CD4-positive, alpha-beta T cell (primary cell): ENCODE measurements at regions not wholly inside any gene's neighbourhood (a gene's known extent, or its start where the extent isn't known, plus 50 kb on each side); places are given as distances from the start of the nearest gene placed in this dataset.

Experiments used
- ATAC-seq: fragments of 200-7000 bp; cut with Tn5 transposase; one replicate; pipeline ENCODE4 v1.10.0; 2022; ENCODE audit warnings: mild to moderate bottlenecking; ENCODE audit not compliant: poor library complexity
- CTCF ChIA-PET: fragments of 350-600 bp; sonication (Branson Sonifier 250); formaldehyde crosslinking; loops from one replicate; lab custom pipeline; 2021; ENCODE audit warnings: antibody characterized with exemption, inconsistent platforms; lab: Charles Lee
- POLR2A ChIA-PET: fragments of 350-600 bp; sonication (Branson Sonifier 250); formaldehyde crosslinking; loops from one replicate; lab custom pipeline; 2021; ENCODE audit warnings: antibody characterized with exemption, inconsistent platforms; lab: Charles Lee
- DNase-seq, 14 experiments: peaks; one replicate each; pipeline ENCODE4 v3.0.0-alpha.2; 2013 to 2020; ENCODE audit warnings: mixed read lengths in 2 of 14
- H3K27ac ChIP-seq, 2 donors: one replicate each; pipeline versions ENCODE4 v1.5.1 to v1.7.0; 2013; ENCODE audit warnings: low read length in 2 of 2, low read depth in 1 of 2, mild to moderate bottlenecking in 1 of 2
- H3K27me3 ChIP-seq, 2 experiments: 1 replicate in 1 of 2; 2 replicates in 1 of 2; pipeline versions ENCODE4 v1.6.1 to v1.7.0; 2013; ENCODE audit warnings: low read length in 2 of 2, control low read depth in 1 of 2, mild to moderate bottlenecking in 1 of 2, moderate library complexity in 1 of 2; ENCODE audit not compliant: insufficient read depth in 2 of 2, control insufficient read depth in 1 of 2
- H3K36me3 ChIP-seq: one replicate; pipeline ENCODE4 v1.6.1; 2013; ENCODE audit warnings: low read length, control low read depth; ENCODE audit not compliant: insufficient read depth
- H3K4me1 ChIP-seq: one replicate; pipeline ENCODE4 v1.6.1; 2013; ENCODE audit warnings: low read length, control low read depth; ENCODE audit not compliant: insufficient read depth
- H3K4me3 ChIP-seq: one replicate; pipeline ENCODE4 v1.5.1; 2013; ENCODE audit warnings: mild to moderate bottlenecking, low read length, moderate library complexity
- H3K9me3 ChIP-seq, 2 experiments: 1 replicate in 1 of 2; 2 replicates in 1 of 2; pipeline versions ENCODE4 v1.6.1 to v1.7.0; 2013; ENCODE audit warnings: low read length in 2 of 2, mild to moderate bottlenecking in 2 of 2, control low read depth in 1 of 2, moderate library complexity in 1 of 2; ENCODE audit not compliant: control insufficient read depth in 1 of 2, insufficient read depth in 1 of 2
- H3K27ac Mint-ChIP-seq: one replicate; pipeline ENCODE4 v1.8.0; 2020; ENCODE audit warnings: mixed read lengths
- H3K27me3 Mint-ChIP-seq: one replicate; pipeline ENCODE4 v1.8.0; 2021; ENCODE audit warnings: mixed read lengths
- H3K36me3 Mint-ChIP-seq: one replicate; pipeline ENCODE4 v1.8.0; 2021; ENCODE audit warnings: low read depth, mixed read lengths
- H3K4me1 Mint-ChIP-seq: one replicate; pipeline ENCODE4 v1.8.0; 2021; ENCODE audit warnings: low read depth, mixed read lengths
- H3K4me3 Mint-ChIP-seq: one replicate; pipeline ENCODE4 v1.8.0; 2020; ENCODE audit warnings: mild to moderate bottlenecking, mixed read lengths
- H3K9me3 Mint-ChIP-seq: one replicate; pipeline ENCODE4 v1.8.0; 2020; ENCODE audit warnings: mixed read lengths
- CTCF ChIP-seq: fragments of 200-600 bp; IDR thresholded peaks from one replicate; pipeline ENCODE4 v1.8.0; 2022; ENCODE audit warnings: antibody characterized with exemption, mild to moderate bottlenecking
- intact Hi-C, 2 experiments: fragments of 100-400 bp; cut with DNase I in 1 of 2; cut with micrococcal nuclease in 1 of 2; formaldehyde crosslinking; loops; one replicate each; pipeline versions ENCODE4 v1.15.1 to v1.9.0; 2023 to 2025; cut with DNase I, micrococcal nuclease

- Histone ChIP-seq H3K36me3 (no peaks in the 10 kb centered on the region), H3K27ac (no peak overlapping the region), H3K4me1 (no peaks in the 10 kb centered on the region), H3K9me3 (peaks cover 0 to 3% of the 10 kb centered on the region in 2 experiments), H3K27me3 (no peaks in the 10 kb centered on the region), H3K4me3 (no peak overlapping the region)
- Mint-ChIP-seq H3K27ac (no peak overlapping the region), H3K27me3 (no peaks in the 10 kb centered on the region), H3K9me3 (no peaks in the 10 kb centered on the region), H3K36me3 (no peaks in the 10 kb centered on the region), H3K4me1 (no peaks in the 10 kb centered on the region), H3K4me3 (no peak overlapping the region)
- intact Hi-C loops: no loop called here
- no peak for DNase-seq
- ChIA-PET POLR2A (no interaction called here), CTCF (no interaction called here)
- no peak for ATAC-seq
- no peak for TF ChIP-seq CTCF
Observed at GRCh38 chr6:22906091-22906549, 336.8 kb downstream of the HDGFL1 start.

GRCh38 chr6:22907085-22907484 is 337.7 kb downstream of the HDGFL1 start:
- H3K27ac ChIP-seq: no peak overlapping the region
- Mint-ChIP-seq H3K4me1 (no peaks in the 10 kb centered on the region), H3K4me3 (no peak overlapping the region), H3K27me3 (no peaks in the 10 kb centered on the region), H3K36me3 (no peaks in the 10 kb centered on the region), H3K9me3 (no peaks in the 10 kb centered on the region), H3K27ac (no peak overlapping the region)
- H3K27me3 ChIP-seq: no peaks in the 10 kb centered on the region
- H3K36me3 ChIP-seq: no peaks in the 10 kb centered on the region
- no peak for TF ChIP-seq CTCF
- intact Hi-C loops: no loop called here
- POLR2A ChIA-PET: no interaction called here
- CTCF ChIA-PET: interaction anchor here (0.6 kb wide), 1 partner anchor 296 kb away, joined by 3 read pairs; no protein-coding TSS in a partner anchor
- no peaks in the 10 kb centered on the region for H3K4me1 ChIP-seq
- peaks cover 0 to 3% of the 10 kb centered on the region in 2 experiments for H3K9me3 ChIP-seq
- H3K4me3 ChIP-seq: no peak overlapping the region
- ATAC-seq (no peak), DNase-seq (no peak)

GRCh38 chr6:22910370-22910769 is 341.0 kb downstream of the HDGFL1 start:
- no peak for TF ChIP-seq CTCF
- H3K4me3 Mint-ChIP-seq: no peak overlapping the region
- no peaks in the 10 kb centered on the region for H3K9me3 Mint-ChIP-seq
- DNase-seq (no peak), ATAC-seq (no peak)
- H3K4me1 Mint-ChIP-seq: no peaks in the 10 kb centered on the region
- peaks cover 0 to 3% of the 10 kb centered on the region in 2 experiments for H3K9me3 ChIP-seq
- no peaks in the 10 kb centered on the region for H3K36me3 ChIP-seq
- H3K27me3 Mint-ChIP-seq: no peaks in the 10 kb centered on the region
- intact Hi-C loops: no loop called here
- CTCF ChIA-PET: no interaction called here
- no peak overlapping the region for H3K4me3 ChIP-seq
- H3K4me1 ChIP-seq: no peaks in the 10 kb centered on the region
- no peak overlapping the region for H3K27ac ChIP-seq
- no peaks in the 10 kb centered on the region for H3K36me3 Mint-ChIP-seq
- no peak overlapping the region for H3K27ac Mint-ChIP-seq
- H3K27me3 ChIP-seq: no peaks in the 10 kb centered on the region
- POLR2A ChIA-PET: no interaction called here
